ENCODE measurements at regions not wholly inside any gene's neighbourhood (a gene's known extent, or its start where the extent isn't known, plus 50 kb on each side); places are given as distances from the start of the nearest gene placed in this dataset.

GRCh38 chr18:51442012-51442411 is 244.5 kb upstream of the MEX3C start:
- ChIA-PET CTCF (no interaction called here), POLR2A (no interaction called here)
- no peak overlapping the region for H3K4me3 ChIP-seq
- no peak overlapping the region for H3K4me2 ChIP-seq
- no peak overlapping the region for H3K27ac ChIP-seq
- ATAC-seq = no peak
- TF ChIP-seq PHF8 (IDR thresholded peaks at IDR 0.05; ENCODE audit: borderline replicate concordance, low read depth) (no peak), POLR2A (IDR thresholded peaks at IDR 0.05; ENCODE audit: low read length) (no peak), PBX3 (IDR thresholded peaks at IDR 0.05) (no peak), KDM5A (IDR thresholded peaks at IDR 0.05) (no peak), HDAC2 (IDR thresholded peaks at IDR 0.05) (no peak), NPAS2 (CRISPR knock-in tag; IDR thresholded peaks at IDR 0.05; ENCODE audit: borderline replicate concordance) (no peak)
- FAIRE-seq = no peak
- H3K4me1 ChIP-seq = no peaks in the 10 kb centered on the region
- H3K9me3 ChIP-seq = no peaks in the 10 kb centered on the region
- no peak for DNase-seq (ENCODE audit: low read depth in 1 of 2, low spot score in 1 of 2)

- CTCF ChIA-PET = no interaction called here
- FAIRE-seq = no peak
Measured at GRCh38 chr18:51446571-51447210, 249.2 kb upstream of the MEX3C start.

More at GRCh38 chr18:51446571-51447210, 249.2 kb upstream of the MEX3C start:
- no peak for DNase-seq (ENCODE audit: low read depth in 1 of 2, low spot score in 1 of 2)
- TF ChIP-seq KDM5A (IDR thresholded peaks at IDR 0.05) (no peak), TP53 (CRISPR knock-in tag; IDR thresholded peaks at IDR 0.05) (no peak), ESRRA (IDR thresholded peaks at IDR 0.05; ENCODE audit: borderline replicate concordance, low read length) (no peak), BHLHE40 (IDR thresholded peaks at IDR 0.05; ENCODE audit: low read depth, low read length) (no peak), PBX3 (IDR thresholded peaks at IDR 0.05) (no peak), MAZ (IDR thresholded peaks at IDR 0.05; ENCODE audit: borderline replicate concordance, low read depth, low read length) (no peak), KDM1A (IDR thresholded peaks at IDR 0.05; ENCODE audit: low read depth) (no peak), RAD21 (conservative IDR thresholded peaks at IDR 0.05 in 1 of 2, IDR thresholded peaks at IDR 0.05 in 1 of 2) (no peak), FOSB (CRISPR knock-in tag; IDR thresholded peaks at IDR 0.05) (no peak), RNF2 (IDR thresholded peaks at IDR 0.05; ENCODE audit: borderline replicate concordance, low read depth) (no peak), JUNB (IDR thresholded peaks at IDR 0.05) (no peak), SMC3 (IDR thresholded peaks at IDR 0.05) (no peak), CBX8 (IDR thresholded peaks at IDR 0.05) (no peak), HMGXB4 (CRISPR knock-in tag; IDR thresholded peaks at IDR 0.05; ENCODE audit: borderline replicate concordance) (no peak), ATOH8 (CRISPR knock-in tag; IDR thresholded peaks at IDR 0.05; ENCODE audit: low read depth) (no peak), JUN (IDR thresholded peaks at IDR 0.05) (no peak)
- Histone ChIP-seq H3K4me3 (no peak overlapping the region), H3K4me2 (no peak overlapping the region), H3K27ac (no peak overlapping the region), H3K4me1 (no peaks in the 10 kb centered on the region), H3K9me3 (no peaks in the 10 kb centered on the region)
- WGBS (ENCODE audit: missing lambda C conversion rate) = 45% methylated on average over 2 of the region's 2 CpGs
- POLR2A ChIA-PET = no interaction called here
- ATAC-seq = no peak

All from A549 (cell line).